Panc1 (cell line): ENCODE measurements at regions not wholly inside any gene's neighbourhood (a gene's known extent, or its start where the extent isn't known, plus 50 kb on each side); places are given as distances from the start of the nearest gene placed in this dataset.
A peak's percentile ranks its signal among the peaks of the same experiment; 100 is the strongest.

ENCODE experiments used
- ATAC-seq: fragments of 200-7000 bp; cut with Tn5 transposase; 2 replicates; pipeline ENCODE4 v1.9.1; 2020; ENCODE audit warnings: mild to moderate bottlenecking, moderate library complexity
- BruUV-seq: library from RNA; stranded (reverse); fragments of 400-500 nt; replicated peaks from 2 replicates; lab custom pipeline; 2021; lab: Mats Ljungman, UMichigan
- CTCF ChIA-PET: fragments of 300-600 bp; sonication (Branson Sonifier 250); formaldehyde crosslinking; loops from one replicate; lab custom pipeline; 2022; ENCODE audit warnings: antibody characterized with exemption; lab: Charles Lee
- POLR2A ChIA-PET: fragments of 300-600 bp; sonication (Branson Sonifier 250); formaldehyde crosslinking; loops from one replicate; lab custom pipeline; 2022; ENCODE audit warnings: antibody characterized with exemption; lab: Charles Lee
- DNase-seq: peaks from one replicate; pipeline ENCODE4 v3.0.0-alpha.2; 2010; ENCODE audit warnings: low read depth, low spot score
- H3K27ac ChIP-seq: 2 replicates; pipeline ENCODE4 v1.5.1; 2011; ENCODE audit warnings: mild to moderate bottlenecking, low read length, inconsistent platforms
- H3K27me3 ChIP-seq: fragments of 200-500 bp; sonication (Bioruptor generic); 2 replicates; pipeline ENCODE4 v1.6.0; 2014; ENCODE audit warnings: low read length, inconsistent platforms; ENCODE audit not compliant: control insufficient read depth, insufficient read depth
- H3K36me3 ChIP-seq: fragments of 200-500 bp; sonication (Bioruptor generic); 2 replicates; pipeline ENCODE4 v1.5.1; 2014; ENCODE audit warnings: inconsistent platforms, mild to moderate bottlenecking, low read length, moderate library complexity; ENCODE audit not compliant: control insufficient read depth, insufficient read depth
- H3K4me1 ChIP-seq: 2 replicates; pipeline ENCODE4 v1.5.1; 2011; ENCODE audit warnings: inconsistent platforms, mild to moderate bottlenecking, low read length, moderate library complexity; ENCODE audit not compliant: control insufficient read depth, insufficient read depth
- H3K4me3 ChIP-seq, 2 experiments: 2 replicates each; pipeline ENCODE4 v1.5.1; 2011 to 2012; ENCODE audit warnings: low read depth in 2 of 2, low read length in 2 of 2, mild to moderate bottlenecking in 2 of 2, inconsistent platforms in 1 of 2, moderate library complexity in 1 of 2
- H3K9me3 ChIP-seq: fragments of 200-500 bp; sonication (Bioruptor generic); 2 replicates; pipeline ENCODE4 v1.5.1; 2014; ENCODE audit warnings: low read depth, mild to moderate bottlenecking, inconsistent platforms, low read length, moderate library complexity; ENCODE audit not compliant: control insufficient read depth, insufficient read depth
- CTCF ChIP-seq: fragments of 450-650 bp; IDR thresholded peaks from 2 replicates; pipeline ENCODE4 v1.5.1; 2017; ENCODE audit warnings: mild to moderate bottlenecking
- POLR2AphosphoS5 ChIP-seq: IDR thresholded peaks from 2 replicates; pipeline ENCODE4 v1.6.1; 2012; ENCODE audit warnings: mild to moderate bottlenecking, low read depth, low read length, moderate library complexity
- REST ChIP-seq, 2 experiments: IDR thresholded peaks; 2 replicates each; pipeline ENCODE4 v1.6.1; 2011 to 2012; ENCODE audit warnings: low read depth in 2 of 2, control low read depth in 1 of 2, low read length in 1 of 2, mild to moderate bottlenecking in 1 of 2, moderate library complexity in 1 of 2; ENCODE audit not compliant: insufficient read depth in 1 of 2
- SIN3A ChIP-seq: IDR thresholded peaks from 2 replicates; pipeline ENCODE4 v1.6.1; 2012; ENCODE audit warnings: low read depth, mild to moderate bottlenecking, low read length, moderate library complexity, borderline replicate concordance; ENCODE audit not compliant: insufficient read depth
- TCF7L2 ChIP-seq: IDR thresholded peaks from 2 replicates; pipeline ENCODE4 v1.6.1; 2011; ENCODE audit warnings: mild to moderate bottlenecking, low read depth, low read length, inconsistent platforms
- in situ Hi-C: cut with HindIII; loops from 2 replicates; pipeline ENCODE4 v1.10.0; 2016; ENCODE audit warnings: low sequenced_read_pairs, low pct_unique_long_range_greater_than_20kb
- intact Hi-C: fragments of 100-400 bp; cut with micrococcal nuclease; formaldehyde crosslinking; loops from one replicate; pipeline ENCODE4 v1.10.0; 2022; ENCODE audit not compliant: unreplicated experiment

- intact Hi-C loops, result loop anchor here (5.0 kb wide), 1 partner anchor 251 kb away; no protein-coding TSS in a partner anchor
- POLR2A ChIA-PET, result no interaction called here
- H3K4me3 ChIP-seq, result no peak overlapping the region
- H3K27me3 ChIP-seq, result no peaks in the 10 kb centered on the region
- H3K9me3 ChIP-seq, result no peaks in the 10 kb centered on the region
- no TSS peak for BruUV-seq
- CTCF ChIA-PET, result no interaction called here
- DNase-seq, result no peak
- in situ Hi-C loops, result no loop called here
- no peak overlapping the region for H3K27ac ChIP-seq
- H3K4me1 ChIP-seq, result peaks cover 11% of the 10 kb centered on the region
- H3K36me3 ChIP-seq, result no peaks in the 10 kb centered on the region
- TF ChIP-seq POLR2AphosphoS5 (no peak), REST (IDR thresholded peaks at IDR 0.05; ENCODE audit: insufficient read depth in 1 of 2, low read depth in 2 of 2, low read length in 1 of 2) (no peak), TCF7L2 (no peak), SIN3A (no peak), CTCF (no peak)
- no peak for ATAC-seq
These were observed 69.4 kb upstream of the TARDBP start for GRCh38 chr1:10943041-10943440.

GRCh38 chr1:10943991-10944730 lies 68.3 kb upstream of the TARDBP start:
- BruUV-seq, result no TSS peak
- Histone ChIP-seq H3K27me3 (no peaks in the 10 kb centered on the region), H3K4me3 (peak overlapping the region; percentile 19 to 45), H3K36me3 (no peaks in the 10 kb centered on the region), H3K4me1 (peaks cover 11% of the 10 kb centered on the region), H3K27ac (no peak overlapping the region; the same call in 1 of the 2 replicates), H3K9me3 (no peaks in the 10 kb centered on the region)
- DNase-seq, result no peak
- POLR2A ChIA-PET, result no interaction called here
- in situ Hi-C loops, result no loop called here
- CTCF ChIA-PET, result interaction anchor here (0.7 kb wide), 2 partner anchors 67 to 437 kb away, joined by 3 read pairs; no protein-coding TSS in a partner anchor
- intact Hi-C loops, result loop anchor here (5.0 kb wide), 1 partner anchor 252 kb away; no protein-coding TSS in a partner anchor
- peak; percentile 42 for ATAC-seq
- TF ChIP-seq CTCF, result no peak
- peak; percentile 47; the same call in 1 of the 2 replicates for TF ChIP-seq TCF7L2
- no peak for TF ChIP-seq POLR2AphosphoS5
- no peak for TF ChIP-seq SIN3A
